Motor neuron (in vitro differentiated cells): ENCODE measurements at regions not wholly inside any gene's neighbourhood (a gene's known extent, or its start where the extent isn't known, plus 50 kb on each side); places are given as distances from the start of the nearest gene placed in this dataset.
"Not testable (repeated sequence)": the region's sequence is repeated elsewhere in the genome, so short reads cannot be mapped to it uniquely, and the experiment has no call there.

Experiments used
- ATAC-seq, 8 experiments: fragments of 200-7000 bp; cut with Tn5 transposase; replicated peaks in 6 of 8; 2 replicates each; pipeline ENCODE4 v1.8.0; 2021; ENCODE audit warnings: mild to moderate bottlenecking in 8 of 8, moderate library complexity in 8 of 8
- H3K27ac ChIP-seq, 2 donors: fragments of 250-450 bp; sonication (Bioruptor Pico); 2 replicates each; pipeline ENCODE4 v1.9.0; 2021; ENCODE audit warnings: antibody characterized with exemption in 2 of 2, mild to moderate bottlenecking in 2 of 2, moderate library complexity in 1 of 2
- H3K4me1 ChIP-seq, 2 donors: fragments of 250-450 bp; sonication (Bioruptor Pico); replicated peaks in 1 of 2; 2 replicates each; pipeline ENCODE4 v1.6.1; 2021; ENCODE audit warnings: antibody characterized with exemption in 2 of 2, mild to moderate bottlenecking in 2 of 2, moderate library complexity in 1 of 2
- H3K4me3 ChIP-seq, 5 donors: fragments of 250-450 bp; sonication (Bioruptor Pico); 2 replicates each; pipeline ENCODE4 v1.9.0; 2021; ENCODE audit warnings: antibody characterized with exemption in 5 of 5, mild to moderate bottlenecking in 5 of 5, moderate library complexity in 4 of 5
- WGBS, 10 experiments: fragments of 450-650 bp; shearing (Covaris generic); methylation state at CpG; one replicate each; pipeline ENCODE4 v1.0.0; 2022; 5-methylcytosine and 5-hydroxymethylcytosine counted together
- in situ Hi-C, 9 experiments: fragments of 400-800 bp; cut with MboI; loops; one replicate each; pipeline ENCODE4 v1.15.0; 2021; ENCODE audit warnings: low sequenced_read_pairs in 9 of 9, low pct_unique_long_range_greater_than_20kb in 2 of 9; ENCODE audit not compliant: unreplicated experiment in 9 of 9

DNA sequence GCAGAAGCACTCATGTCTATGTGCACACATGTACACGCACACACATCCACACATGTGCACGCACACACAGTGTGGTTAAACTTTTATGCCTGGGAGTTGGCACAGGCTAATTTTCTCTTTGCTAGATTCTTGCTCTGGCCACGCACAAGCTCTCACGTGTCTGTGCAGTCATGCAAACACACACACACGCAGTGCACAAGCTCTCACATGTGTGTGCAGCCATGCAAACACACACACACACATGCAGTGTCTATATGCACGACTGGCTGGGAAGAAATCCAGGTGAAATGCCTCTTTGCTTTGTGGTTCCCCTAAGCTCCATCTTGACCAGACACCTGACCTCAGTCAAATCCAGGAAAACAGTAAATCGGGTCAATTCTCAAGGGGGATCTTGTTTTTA, 138.0 kb downstream of the SHOX start:
- 19 to 85% (median 75%) methylated on average over 3 to 6 of the region's 7 CpGs; no CpG with 5 or more reads in 3 of the 10 experiments for WGBS, 10 experiments

DNA sequence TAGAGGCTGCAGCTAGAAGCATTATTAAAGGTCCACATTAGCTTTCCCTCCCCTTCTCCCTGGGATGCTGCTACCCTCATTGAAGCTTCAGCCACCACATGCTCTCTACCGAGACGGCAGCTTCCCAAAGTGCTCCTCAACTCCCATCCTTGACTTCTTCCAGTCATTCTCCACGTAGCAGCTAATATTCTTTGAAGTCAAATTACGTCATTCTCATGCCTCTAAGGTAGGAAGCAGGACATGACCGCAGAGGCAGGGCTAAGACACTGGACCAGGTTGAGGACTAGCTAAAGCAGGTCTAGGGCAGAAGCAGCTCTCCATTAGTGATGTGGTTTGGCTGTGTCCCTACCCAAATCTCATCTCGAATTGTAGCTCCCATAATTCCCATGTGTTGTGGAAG, 128.3 kb downstream of the SHOX start:
- no peak overlapping the region for H3K4me3 ChIP-seq
- H3K4me1 ChIP-seq, result no peaks in the 10 kb centered on the region
- ATAC-seq, result no peak
- in situ Hi-C loops, result no loop called here
- no peak overlapping the region for H3K27ac ChIP-seq
- 0 to 97% (median 89%) methylated on average over 1 to 6 of the region's 6 CpGs; no CpG with 5 or more reads in 3 of the 10 experiments for WGBS, 10 experiments

More for the DNA sequence above, 138.0 kb downstream of the SHOX start:
- in situ Hi-C loops, result no loop called here
- H3K27ac ChIP-seq, result no peak overlapping the region
- no peak for ATAC-seq
- no peak overlapping the region for H3K4me3 ChIP-seq
- H3K4me1 ChIP-seq, result peaks cover 10 to 18% of the 10 kb centered on the region in 2 donors

DNA sequence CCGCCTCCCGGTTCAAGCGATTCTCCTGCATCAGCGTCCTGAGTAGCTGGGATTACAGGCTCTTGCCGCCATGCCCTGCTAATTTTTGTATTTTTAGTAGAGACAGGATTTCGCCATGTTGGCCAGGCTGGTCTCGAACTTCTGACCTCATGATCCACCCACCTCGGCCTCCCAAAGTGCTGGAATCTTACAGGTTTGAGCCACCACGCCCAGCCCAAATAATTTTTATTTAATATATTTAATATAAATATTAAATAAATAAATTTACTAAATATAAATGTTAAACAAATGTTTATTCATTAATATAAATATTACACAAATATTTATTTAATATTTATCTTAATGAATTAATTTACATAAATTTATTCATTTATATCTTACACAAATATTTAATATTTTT, 120.2 kb downstream of the SHOX start:
- no peak overlapping the region for H3K27ac ChIP-seq
- peaks cover 0 to 3% of the 10 kb centered on the region in 2 donors for H3K4me1 ChIP-seq
- no peak for ATAC-seq
- 26 to 94% (median 46%) methylated on average over 4 to 9 of the region's 9 CpGs; no CpG with 5 or more reads in 1 of the 10 experiments for WGBS, 10 experiments
- no peak overlapping the region for H3K4me3 ChIP-seq
- in situ Hi-C loops, result no loop called here

DNA sequence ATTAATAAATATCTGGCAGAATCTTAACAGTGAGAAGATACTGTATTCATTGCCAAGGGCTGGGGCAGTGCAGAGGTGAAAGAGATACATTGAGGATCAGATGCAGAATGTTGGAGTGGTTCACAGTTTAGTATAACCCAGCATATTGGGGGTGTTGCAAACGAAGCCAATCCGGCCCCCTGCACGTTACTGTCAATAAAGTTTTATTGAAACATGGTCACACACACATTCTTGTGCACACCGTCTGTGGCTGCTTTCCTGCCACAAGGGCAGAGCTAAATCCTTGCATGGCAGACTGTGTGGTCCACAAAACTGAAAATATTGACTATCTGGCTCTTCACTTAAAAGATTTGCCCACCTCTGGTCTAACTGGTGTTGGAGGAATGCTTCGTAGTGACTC, 119.7 kb downstream of the SHOX start:
- 8 to 94% (median 57%) methylated on average over 2 to 5 of the region's 5 CpGs; no CpG with 5 or more reads in 3 of the 10 experiments for WGBS, 10 experiments
- ATAC-seq, result no peak
- no peak overlapping the region for H3K4me3 ChIP-seq
- H3K4me1 ChIP-seq, result peaks cover 0 to 3% of the 10 kb centered on the region in 2 donors
- in situ Hi-C loops, result no loop called here
- H3K27ac ChIP-seq, result no peak overlapping the region

DNA sequence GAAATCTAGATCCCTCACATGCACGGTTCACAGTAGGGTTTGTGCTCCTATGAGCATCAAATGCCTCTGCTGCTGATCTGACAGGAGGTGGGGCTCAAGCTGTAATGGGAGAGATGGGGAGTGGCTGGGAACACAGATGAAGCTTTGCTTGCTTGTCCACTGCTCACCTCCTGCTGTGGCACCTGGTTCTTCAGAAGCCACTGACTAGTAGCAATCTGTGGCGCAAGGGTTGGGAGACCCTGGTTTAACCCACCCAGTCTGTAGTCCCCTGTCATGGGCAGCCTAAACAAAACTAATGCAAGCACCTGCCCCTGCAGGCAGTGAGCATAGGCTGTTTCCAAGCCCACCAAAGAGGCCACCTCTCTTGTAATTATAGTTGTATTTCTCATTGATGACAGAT, 116.6 kb downstream of the SHOX start:
- no peak for ATAC-seq
- in situ Hi-C loops, result no loop called here
- Histone ChIP-seq H3K4me1 (no peaks in the 10 kb centered on the region), H3K27ac (no peak overlapping the region), H3K4me3 (no peak overlapping the region)
- 0 to 100% (median 100%) methylated on average over 1 of the region's 2 CpGs; no CpG with 5 or more reads in 7 of the 10 experiments for WGBS, 10 experiments

DNA sequence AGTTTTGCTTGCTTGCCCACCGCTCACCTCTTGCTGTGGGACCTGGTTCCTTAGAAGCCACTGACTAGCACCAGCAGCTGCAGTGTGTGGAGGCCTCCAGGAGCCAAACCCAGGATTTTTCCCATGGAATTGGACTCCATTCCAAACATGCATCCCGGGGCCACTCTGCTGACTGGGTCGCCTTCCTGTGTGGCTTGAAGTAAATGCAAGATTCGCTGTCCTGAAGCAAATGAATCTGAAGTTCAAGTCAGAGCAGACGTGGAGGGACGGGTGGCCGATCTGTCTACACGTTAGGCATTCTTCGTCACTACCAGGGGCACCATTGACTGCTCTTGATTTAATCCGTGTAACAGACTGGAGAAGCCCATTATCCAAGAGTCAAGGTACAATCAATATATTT, 109.0 kb downstream of the SHOX start:
- no peak for ATAC-seq
- H3K4me1 ChIP-seq, result peaks cover 0 to under 1% of the 10 kb centered on the region in 2 donors
- 0 to 100% (median 69%) methylated on average over 1 to 9 of the region's 10 CpGs; no CpG with 5 or more reads in 4 of the 10 experiments for WGBS, 10 experiments
- no peak overlapping the region for H3K4me3 ChIP-seq
- no peak overlapping the region for H3K27ac ChIP-seq
- in situ Hi-C loops, result no loop called here

DNA sequence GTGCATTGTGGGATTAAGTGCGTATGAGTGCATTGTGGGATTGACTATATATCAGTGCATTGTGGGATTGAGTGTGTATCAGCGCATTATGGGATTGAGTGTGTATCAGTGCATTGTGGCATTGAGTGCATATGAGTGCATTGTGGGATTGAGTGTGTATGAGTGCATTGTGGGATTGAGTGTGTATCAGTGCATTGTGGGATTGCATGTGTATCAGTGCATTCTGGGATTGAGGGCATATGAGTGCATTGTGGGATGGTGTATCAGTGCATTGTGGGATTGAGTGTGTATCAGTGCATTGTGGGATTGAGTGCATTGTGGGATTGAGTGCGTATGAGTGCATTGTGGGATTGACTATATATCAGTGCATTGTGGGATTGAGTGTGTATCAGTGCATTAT, 106.4 kb downstream of the SHOX start:
- WGBS, 10 experiments, result 60 to 100% (median 100%) methylated on average over 1 to 2 of the region's 3 CpGs; no CpG with 5 or more reads in 5 of the 10 experiments
- H3K4me3 ChIP-seq, in situ Hi-C loops, H3K27ac ChIP-seq, ATAC-seq: not testable (repeated sequence)
- H3K4me1 ChIP-seq, result peaks cover 6 to 13% of the 10 kb centered on the region in 2 donors

DNA sequence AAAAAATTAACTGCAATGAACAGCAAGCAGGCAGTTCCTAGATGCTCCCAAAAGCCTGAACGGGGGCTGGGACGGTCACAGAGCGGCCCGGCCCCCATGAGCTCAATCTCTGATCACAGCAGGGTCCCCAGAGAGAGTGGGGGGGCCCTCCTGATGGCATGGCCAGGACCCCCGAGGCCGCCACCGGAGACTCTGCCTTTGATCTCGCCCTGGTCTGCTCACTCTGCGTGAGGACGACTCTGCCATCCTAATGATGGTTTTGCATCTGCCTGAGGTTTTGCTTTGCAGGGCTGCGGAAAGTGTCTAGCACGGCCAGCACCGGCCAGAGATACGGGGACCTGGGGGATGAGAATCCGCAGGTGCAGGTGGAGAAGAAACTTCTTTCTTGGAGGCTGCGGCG, 103.8 kb downstream of the SHOX start:
- Histone ChIP-seq H3K27ac (no peak overlapping the region), H3K4me1 (peaks cover 6 to 13% of the 10 kb centered on the region in 2 donors), H3K4me3 (no peak overlapping the region)
- WGBS, 10 experiments, result 0 to 60% (median 10%) methylated on average over 2 to 9 of the region's 17 CpGs; no CpG with 5 or more reads in 3 of the 10 experiments
- in situ Hi-C loops, result no loop called here
- peak in 1 of 8 experiments; percentile 26 for ATAC-seq

DNA sequence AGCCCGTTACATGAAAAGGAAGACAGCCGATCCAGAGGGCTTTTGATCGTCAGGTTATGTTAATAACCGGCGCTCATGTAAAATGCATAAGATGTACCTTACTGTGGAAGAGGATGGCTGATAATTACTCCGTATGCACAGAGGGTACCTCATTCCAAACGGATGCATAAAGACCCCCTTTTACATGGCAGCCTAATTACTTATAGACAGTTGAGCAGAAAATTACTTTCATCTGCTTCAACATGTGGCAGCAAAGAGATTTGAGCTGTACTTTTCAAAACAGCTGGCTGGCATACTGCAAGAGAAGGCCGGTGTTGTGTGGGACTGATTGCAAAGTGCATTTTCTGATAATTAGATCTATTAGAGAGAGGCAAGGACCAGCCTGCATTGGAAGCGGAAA, 103.4 kb downstream of the SHOX start:
- Histone ChIP-seq H3K4me1 (peaks cover 6 to 13% of the 10 kb centered on the region in 2 donors), H3K27ac (no peak overlapping the region), H3K4me3 (no peak overlapping the region)
- ATAC-seq, result no peak
- in situ Hi-C loops, result no loop called here
- 0 to 90% (median 40%) methylated on average over 2 to 8 of the region's 9 CpGs for WGBS, 10 experiments

DNA sequence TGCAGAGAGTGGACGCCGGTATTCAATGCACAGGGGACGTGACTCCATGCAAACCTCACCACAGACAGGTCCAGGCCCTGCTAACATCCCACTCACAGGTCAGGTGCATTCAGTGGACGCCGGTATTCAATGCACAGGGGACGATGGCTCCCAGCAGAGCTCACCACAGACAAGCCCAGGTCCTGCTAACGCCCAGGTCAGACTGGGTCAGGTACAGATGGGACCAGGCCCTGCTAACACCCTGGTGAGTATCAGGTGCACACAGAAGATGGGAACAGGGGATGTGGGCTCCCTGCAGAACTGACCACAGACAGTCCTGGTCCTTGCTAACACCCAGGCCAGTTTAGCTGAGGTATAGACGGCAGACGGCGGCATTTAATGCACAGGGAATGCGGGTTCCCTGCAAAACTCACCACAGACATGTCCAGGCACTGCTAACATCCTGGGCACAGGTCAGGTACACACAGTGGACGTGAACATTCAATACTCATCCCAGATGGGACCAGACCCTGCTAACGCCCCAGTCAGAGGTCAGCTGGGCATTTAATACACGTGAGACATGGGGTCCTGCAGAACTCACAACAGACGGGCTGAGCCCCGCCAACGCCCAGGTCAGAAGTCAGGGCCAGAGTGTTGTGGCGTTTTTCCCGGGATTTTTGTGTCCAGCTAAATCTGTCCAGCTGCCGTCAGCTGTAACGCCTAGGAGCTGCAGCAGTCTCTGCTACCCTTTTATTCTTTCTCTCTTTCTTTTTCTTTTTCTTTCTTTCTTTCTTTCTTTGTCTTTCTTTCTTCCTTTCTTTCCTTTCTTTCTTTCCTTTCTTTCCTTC, 99.2 kb downstream of the SHOX start:
- H3K4me1 ChIP-seq, result peaks cover 6 to 13% of the 10 kb centered on the region in 2 donors
- H3K4me3 ChIP-seq, result no peak overlapping the region
- ATAC-seq, result peak in 1 of 8 experiments; percentile 12
- in situ Hi-C loops, result no loop called here
- no peak overlapping the region for H3K27ac ChIP-seq
- WGBS, 10 experiments, result 0 to 100% (median 39%) methylated on average over 1 to 9 of the region's 21 CpGs; no CpG with 5 or more reads in 3 of the 10 experiments

DNA sequence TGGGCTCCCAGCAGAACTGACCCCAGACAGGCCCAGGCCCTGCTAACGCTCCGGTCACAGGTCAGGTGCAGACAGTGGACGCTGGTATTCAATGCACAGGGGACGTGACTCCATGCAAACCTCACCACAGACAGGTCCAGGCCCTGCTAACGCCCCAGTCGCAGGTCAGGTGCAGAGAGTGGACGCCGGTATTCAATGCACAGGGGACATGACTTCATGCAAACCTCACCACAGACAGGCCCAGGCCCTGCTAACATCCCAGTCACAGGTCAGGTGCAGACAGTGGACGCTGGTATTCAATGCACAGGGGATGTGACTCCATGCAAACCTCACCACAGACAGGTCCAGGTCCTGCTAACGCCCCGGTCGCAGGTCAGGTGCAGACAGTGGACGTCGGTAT, 98.5 kb downstream of the SHOX start:
- WGBS, 10 experiments, result 0 to 92% (median 80%) methylated on average over 2 to 9 of the region's 14 CpGs; no CpG with 5 or more reads in 7 of the 10 experiments
- ATAC-seq, in situ Hi-C loops: not testable (repeated sequence)

DNA sequence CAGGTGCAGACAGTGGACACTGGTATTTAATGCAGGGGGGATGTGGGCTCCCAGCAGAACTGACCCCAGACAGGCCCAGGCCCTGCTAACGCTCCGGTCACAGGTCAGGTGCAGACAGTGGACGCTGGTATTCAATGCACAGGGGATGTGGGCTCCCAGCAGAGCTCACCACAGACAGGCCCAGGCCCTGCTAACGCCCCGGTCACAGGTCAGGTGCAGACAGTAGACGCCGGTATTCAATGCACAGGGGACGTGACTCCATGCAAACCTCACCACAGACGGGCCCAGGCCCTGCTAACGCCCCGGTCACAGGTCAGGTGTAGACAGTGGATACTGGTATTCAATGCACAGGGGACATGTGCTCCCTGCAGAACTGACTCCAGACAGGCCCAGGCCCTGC, 98.0 kb downstream of the SHOX start:
- in situ Hi-C loops, H3K4me3 ChIP-seq, ATAC-seq, H3K4me1 ChIP-seq, H3K27ac ChIP-seq: not testable (repeated sequence)
- no CpG with 5 or more reads among the region's 11 CpGs for WGBS, 10 experiments

More for the DNA sequence above, 98.5 kb downstream of the SHOX start:
- H3K4me1 ChIP-seq, H3K27ac ChIP-seq, H3K4me3 ChIP-seq: not testable (repeated sequence)

DNA sequence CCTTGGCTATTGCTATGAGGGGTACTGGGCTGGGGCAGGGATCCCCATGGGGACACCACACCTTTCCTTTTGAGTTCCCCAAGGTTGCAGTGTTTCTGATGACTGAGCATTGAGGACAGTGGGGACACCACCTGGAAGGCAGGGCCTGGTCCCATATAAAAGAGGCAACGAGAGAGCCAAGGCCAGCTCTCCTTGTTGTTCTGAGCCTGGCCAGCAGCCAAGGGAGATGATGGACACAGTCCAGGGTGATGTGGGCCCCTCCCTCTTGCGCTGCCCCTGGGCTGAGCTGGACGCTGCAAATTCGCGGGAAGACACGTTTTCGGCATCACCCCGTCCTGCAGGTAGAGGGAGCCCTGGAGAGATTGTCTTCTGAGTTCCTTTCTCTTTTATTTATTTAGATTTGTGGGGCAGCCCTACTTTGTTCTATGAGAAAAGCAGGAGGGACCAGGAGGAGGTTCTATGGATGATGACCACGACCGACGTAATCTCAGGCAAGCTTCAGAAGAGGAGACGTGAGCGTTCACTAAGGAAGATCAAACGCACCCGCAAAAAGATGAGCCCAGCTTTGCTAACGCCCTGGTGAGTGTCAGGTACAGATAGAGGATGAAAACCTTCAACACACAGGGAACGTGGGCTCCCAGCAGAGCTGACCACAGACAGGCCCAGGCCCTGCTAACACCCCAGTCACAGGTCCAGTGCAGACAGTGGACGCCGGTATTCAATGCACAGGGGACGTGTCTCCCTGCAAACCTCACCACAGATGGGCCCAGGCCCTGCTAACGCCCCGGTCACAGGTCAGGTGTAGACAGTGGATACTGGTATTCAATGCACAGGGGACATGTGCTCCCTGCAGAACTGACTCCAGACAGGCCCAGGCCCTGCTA, 97.4 kb downstream of the SHOX start:
- peak in 2 of 8 experiments; percentile 46 to 50 for ATAC-seq
- WGBS, 10 experiments, result 0 to 80% (median 20%) methylated on average over 1 to 8 of the region's 22 CpGs; no CpG with 5 or more reads in 3 of the 10 experiments

More for the DNA sequence above, 97.4 kb downstream of the SHOX start:
- Histone ChIP-seq H3K27ac (no peak overlapping the region), H3K4me3 (no peak overlapping the region), H3K4me1 (no peaks in the 10 kb centered on the region)
- in situ Hi-C loops, result no loop called here
